GM12892 (cell line): ENCODE measurements at regions not wholly inside any gene's neighbourhood (a gene's known extent, or its start where the extent isn't known, plus 50 kb on each side); places are given as distances from the start of the nearest gene placed in this dataset.

Experiments
- DNase-seq: peaks from one replicate; pipeline ENCODE4 v3.0.0; 2011; ENCODE audit not compliant: insufficient read length
- FAIRE-seq: peaks from 2 replicates; lab custom pipeline; 2011; peaks lifted over from hg19 to GRCh38; lab: Jason Lieb, UNC
- POLR2A ChIP-seq: IDR thresholded peaks from 2 replicates; pipeline ENCODE4 v1.6.1; 2011; ENCODE audit warnings: low read depth, low read length, control low read depth
- POLR2AphosphoS5 ChIP-seq: IDR thresholded peaks from 2 replicates; pipeline ENCODE4 v1.6.1; 2011; ENCODE audit warnings: low read depth, low read length, control low read depth
- TAF1 ChIP-seq: IDR thresholded peaks from 2 replicates; pipeline ENCODE4 v1.6.1; 2011; ENCODE audit warnings: low read depth, mild to moderate bottlenecking, control low read depth, low read length, borderline replicate concordance

GRCh38 chr5:10858307-10858706 is 97.3 kb upstream of the DAP start:
- DNase-seq (no peak), FAIRE-seq (no peak)
- TF ChIP-seq POLR2A (no peak), TAF1 (no peak), POLR2AphosphoS5 (no peak)

- no peak for FAIRE-seq
- TF ChIP-seq TAF1, result no peak
- no peak for TF ChIP-seq POLR2AphosphoS5
- TF ChIP-seq POLR2A, result no peak
- DNase-seq, result no peak
Measured at GRCh38 chr5:10857338-10857733, 96.3 kb upstream of the DAP start.

- FAIRE-seq, result no peak
- TF ChIP-seq POLR2A, result no peak
- no peak for TF ChIP-seq POLR2AphosphoS5
- TF ChIP-seq TAF1, result no peak
- peak; percentile 16 for DNase-seq
Measured at GRCh38 chr5:10856683-10857337, 95.8 kb upstream of the DAP start.

- TF ChIP-seq TAF1, result no peak
- TF ChIP-seq POLR2AphosphoS5, result no peak
- TF ChIP-seq POLR2A, result no peak
- FAIRE-seq (no peak), DNase-seq (no peak)
Measured at GRCh38 chr5:10856071-10856470, 95.0 kb upstream of the DAP start.

GRCh38 chr5:10854506-10855277 is 93.7 kb upstream of the DAP start:
- DNase-seq (no peak), FAIRE-seq (no peak)
- TF ChIP-seq TAF1 (no peak), POLR2A (no peak), POLR2AphosphoS5 (no peak)

- DNase-seq (no peak), FAIRE-seq (no peak)
- TF ChIP-seq TAF1, result no peak
- no peak for TF ChIP-seq POLR2AphosphoS5
- no peak for TF ChIP-seq POLR2A
Measured at GRCh38 chr5:10853154-10853553, 92.1 kb upstream of the DAP start.

- FAIRE-seq (no peak), DNase-seq (no peak)
- TF ChIP-seq TAF1 (no peak), POLR2AphosphoS5 (no peak), POLR2A (no peak)
Measured at GRCh38 chr5:10849278-10849677, 88.2 kb upstream of the DAP start.

- DNase-seq, result no peak
- no peak for TF ChIP-seq POLR2A
- TF ChIP-seq POLR2AphosphoS5, result no peak
- FAIRE-seq, result no peak
Measured at GRCh38 chr5:10844016-10844415, 83.0 kb upstream of the DAP start.

GRCh38 chr5:10842823-10843222 is 81.8 kb upstream of the DAP start:
- TF ChIP-seq TAF1 (no peak), POLR2AphosphoS5 (no peak), POLR2A (no peak)
- no peak for FAIRE-seq

GRCh38 chr5:10839916-10840599 is 79.0 kb upstream of the DAP start:
- TF ChIP-seq TAF1, result no peak
- DNase-seq, result no peak
- no peak for FAIRE-seq

More at GRCh38 chr5:10842823-10843222, 81.8 kb upstream of the DAP start:
- DNase-seq, result no peak

GRCh38 chr5:10839118-10839517 is 78.1 kb upstream of the DAP start:
- DNase-seq (no peak), FAIRE-seq (no peak)
- TF ChIP-seq POLR2A (no peak), POLR2AphosphoS5 (no peak), TAF1 (no peak)

- TF ChIP-seq TAF1 (no peak), POLR2AphosphoS5 (no peak), POLR2A (no peak)
- FAIRE-seq (no peak), DNase-seq (no peak)
Measured at GRCh38 chr5:10838038-10838437, 77.0 kb upstream of the DAP start.
